ENCODE measurements at regions not wholly inside any gene's neighbourhood (a gene's known extent, or its start where the extent isn't known, plus 50 kb on each side); places are given as distances from the start of the nearest gene placed in this dataset.

DNA sequence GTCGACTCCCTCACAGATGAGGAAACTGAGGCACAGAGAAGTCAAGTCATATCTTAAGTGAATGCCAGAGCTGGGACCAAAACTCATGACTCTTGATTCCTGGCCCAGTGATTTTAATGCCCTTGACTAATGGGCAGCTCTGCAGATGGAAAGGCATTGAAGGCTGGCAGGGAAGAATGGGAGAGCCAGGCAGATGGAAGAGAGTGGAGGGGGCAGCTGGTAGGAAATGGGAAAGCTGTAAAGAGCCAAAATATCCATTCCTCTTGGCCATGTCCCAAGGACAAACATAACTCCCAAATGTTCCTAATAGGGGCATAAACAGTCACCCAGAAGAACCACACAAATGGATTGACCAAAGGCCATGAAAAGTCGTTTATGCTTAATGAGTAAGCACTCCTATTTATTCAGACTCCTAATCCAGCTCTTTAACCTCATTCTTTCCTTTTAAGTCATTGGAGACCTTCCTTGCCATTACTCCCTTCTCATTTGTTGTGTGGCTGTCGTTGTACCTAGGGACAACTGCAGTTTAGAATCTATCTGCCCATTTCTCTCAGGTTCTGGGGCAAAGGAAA, 330.5 kb upstream of the ROPN1 start:
- no peak for DNase-seq (ENCODE audit: low read depth)
- H3K4me3 ChIP-seq (ENCODE audit: low read depth, low read length): no peak overlapping the region
- TF ChIP-seq, protein P1, sequence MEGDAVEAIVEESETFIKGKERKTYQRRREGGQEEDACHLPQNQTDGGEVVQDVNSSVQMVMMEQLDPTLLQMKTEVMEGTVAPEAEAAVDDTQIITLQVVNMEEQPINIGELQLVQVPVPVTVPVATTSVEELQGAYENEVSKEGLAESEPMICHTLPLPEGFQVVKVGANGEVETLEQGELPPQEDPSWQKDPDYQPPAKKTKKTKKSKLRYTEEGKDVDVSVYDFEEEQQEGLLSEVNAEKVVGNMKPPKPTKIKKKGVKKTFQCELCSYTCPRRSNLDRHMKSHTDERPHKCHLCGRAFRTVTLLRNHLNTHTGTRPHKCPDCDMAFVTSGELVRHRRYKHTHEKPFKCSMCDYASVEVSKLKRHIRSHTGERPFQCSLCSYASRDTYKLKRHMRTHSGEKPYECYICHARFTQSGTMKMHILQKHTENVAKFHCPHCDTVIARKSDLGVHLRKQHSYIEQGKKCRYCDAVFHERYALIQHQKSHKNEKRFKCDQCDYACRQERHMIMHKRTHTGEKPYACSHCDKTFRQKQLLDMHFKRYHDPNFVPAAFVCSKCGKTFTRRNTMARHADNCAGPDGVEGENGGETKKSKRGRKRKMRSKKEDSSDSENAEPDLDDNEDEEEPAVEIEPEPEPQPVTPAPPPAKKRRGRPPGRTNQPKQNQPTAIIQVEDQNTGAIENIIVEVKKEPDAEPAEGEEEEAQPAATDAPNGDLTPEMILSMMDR (IDR thresholded peaks at IDR 0.05; ENCODE audit: insufficient read depth, low read depth, low read length, missing control alignments): no peak

DNA sequence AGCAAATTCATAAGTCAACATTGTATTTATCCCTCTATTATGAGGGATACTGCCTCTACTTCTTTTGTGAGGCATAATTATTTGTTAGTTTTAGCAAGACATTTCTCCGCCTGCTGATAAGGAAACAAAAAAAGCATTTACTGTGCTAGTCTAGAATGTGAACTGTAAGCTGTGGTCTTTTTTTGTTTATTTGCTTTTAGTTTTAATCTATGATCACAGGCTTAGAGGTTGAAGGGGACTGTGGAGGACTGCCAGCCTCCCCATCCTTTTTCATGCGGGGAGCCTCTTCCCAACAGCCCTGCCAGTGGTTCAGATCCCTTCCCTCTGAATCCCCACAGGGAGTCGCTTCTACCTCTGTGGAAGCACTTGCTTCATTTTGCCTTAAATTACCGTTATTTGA, 331.0 kb upstream of the ROPN1 start:
- DNase-seq (ENCODE audit: low read depth): no peak
- no peak overlapping the region for H3K4me3 ChIP-seq (ENCODE audit: low read depth, low read length)
- TF ChIP-seq, protein P1 (IDR thresholded peaks at IDR 0.05; ENCODE audit: insufficient read depth, low read depth, low read length, missing control alignments): no peak

DNA sequence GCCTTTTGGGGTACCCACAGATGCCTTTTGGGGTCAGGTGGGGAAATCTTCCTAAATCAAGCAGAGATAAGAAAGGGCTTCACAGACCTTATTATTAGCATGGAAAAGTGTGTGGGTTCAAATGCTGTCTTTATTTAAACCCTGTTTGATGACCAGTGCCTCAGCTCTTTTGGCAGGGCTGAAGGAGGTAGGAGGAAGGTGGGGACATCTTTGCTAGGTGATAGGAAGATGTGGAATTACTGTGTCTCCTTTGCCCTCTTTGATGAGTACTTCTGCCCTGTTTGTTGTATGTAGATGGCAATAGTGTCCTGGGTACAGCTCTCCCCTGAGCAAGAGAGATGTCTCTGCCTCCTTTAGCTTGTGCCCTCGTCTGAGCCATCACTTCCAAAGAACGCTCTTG, 333.3 kb upstream of the ROPN1 start:
- no peak overlapping the region for H3K4me3 ChIP-seq (ENCODE audit: low read depth, low read length)
- DNase-seq (ENCODE audit: low read depth): no peak
- TF ChIP-seq, protein P1 (IDR thresholded peaks at IDR 0.05; ENCODE audit: insufficient read depth, low read depth, low read length, missing control alignments): no peak

- no peak for DNase-seq (ENCODE audit: low read depth)
- no peak overlapping the region for H3K4me3 ChIP-seq (ENCODE audit: low read depth, low read length)
- TF ChIP-seq, protein P1 (IDR thresholded peaks at IDR 0.05; ENCODE audit: insufficient read depth, low read depth, low read length, missing control alignments): no peak
Measured at GRCh38 chr3:124329723-124330122, 337.8 kb upstream of the ROPN1 start.

DNA sequence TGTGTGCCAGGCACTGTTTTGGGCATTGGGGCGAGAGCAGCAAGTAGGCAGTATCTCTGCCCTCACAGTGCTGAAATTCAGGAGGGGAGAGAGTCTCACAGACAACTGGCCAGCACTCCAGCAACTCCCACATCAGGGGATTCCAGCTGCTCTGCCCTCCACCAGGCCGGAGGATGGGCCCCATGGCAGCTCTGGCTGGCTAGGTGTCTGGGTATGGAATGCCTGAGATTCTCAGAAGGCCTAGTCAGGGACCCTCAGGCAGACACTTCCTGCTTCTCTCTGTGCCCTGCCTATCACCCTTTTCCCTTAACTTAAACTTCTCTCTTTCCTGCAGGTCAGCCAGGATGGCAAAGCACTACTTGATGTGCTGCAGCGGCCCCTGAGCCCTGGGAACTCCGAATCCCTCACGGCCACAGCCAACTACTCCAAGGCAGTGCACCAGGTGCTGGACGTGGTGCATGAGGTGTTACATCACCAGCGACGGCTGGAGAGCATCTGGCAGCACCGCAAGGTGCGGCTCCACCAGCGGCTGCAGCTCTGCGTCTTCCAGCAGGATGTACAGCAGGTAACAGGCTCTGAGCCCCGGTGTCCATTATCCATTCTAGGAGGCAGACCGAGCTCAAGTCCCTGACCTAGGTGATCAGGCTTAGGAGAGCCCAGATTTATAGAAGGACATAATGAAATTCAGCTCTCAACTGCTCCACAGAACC, 342.2 kb upstream of the ROPN1 start:
- no peak overlapping the region for H3K4me3 ChIP-seq (ENCODE audit: low read depth, low read length)
- TF ChIP-seq, protein P1 (IDR thresholded peaks at IDR 0.05; ENCODE audit: insufficient read depth, low read depth, low read length, missing control alignments): no peak
- no peak for DNase-seq (ENCODE audit: low read depth)

GRCh38 chr3:124336067-124336656, 344.2 kb upstream of the ROPN1 start:
- no peak overlapping the region for H3K4me3 ChIP-seq (ENCODE audit: low read depth, low read length)
- TF ChIP-seq, protein P1 (IDR thresholded peaks at IDR 0.05; ENCODE audit: insufficient read depth, low read depth, low read length, missing control alignments): no peak
- DNase-seq (ENCODE audit: low read depth): no peak
